BJ (cell line): ENCODE measurements at regions not wholly inside any gene's neighbourhood (a gene's known extent, or its start where the extent isn't known, plus 50 kb on each side); places are given as distances from the start of the nearest gene placed in this dataset.

Experiments used
- CTCF ChIA-PET: fragments of 350-600 bp; formaldehyde crosslinking; extraction: SDS; loops from one replicate; lab custom pipeline; 2021; ENCODE audit warnings: antibody characterized with exemption, inconsistent platforms; lab: Yijun Ruan, JAX
- POLR2A ChIA-PET: fragments of 300-600 bp; sonication (Branson Sonifier 250); formaldehyde crosslinking; extraction: SDS; loops from one replicate; lab custom pipeline; 2021; ENCODE audit warnings: antibody characterized with exemption; lab: Charles Lee
- DNase-seq: peaks from one replicate; pipeline ENCODE4 v3.0.0-alpha.2; 2011; ENCODE audit warnings: low read depth
- H3K27me3 ChIP-seq: 2 replicates; pipeline ENCODE4 v1.6.0; 2011; ENCODE audit warnings: low read length; ENCODE audit not compliant: control insufficient read depth, insufficient read depth
- H3K36me3 ChIP-seq: 2 replicates; pipeline ENCODE4 v1.5.1; 2011; ENCODE audit warnings: low read length; ENCODE audit not compliant: control insufficient read depth, insufficient read depth
- H3K4me3 ChIP-seq: 2 replicates; pipeline ENCODE4 v1.5.1; 2011; ENCODE audit warnings: low read depth, mild to moderate bottlenecking, control low read depth, low read length
- TF ChIP-seq, protein P1 (sequence below): IDR thresholded peaks from 2 replicates; pipeline ENCODE4 v1.5.1; 2011; ENCODE audit warnings: low read depth, mild to moderate bottlenecking, control low read depth, inconsistent platforms, low read length, moderate library complexity; ENCODE audit not compliant: insufficient read depth

DNA sequence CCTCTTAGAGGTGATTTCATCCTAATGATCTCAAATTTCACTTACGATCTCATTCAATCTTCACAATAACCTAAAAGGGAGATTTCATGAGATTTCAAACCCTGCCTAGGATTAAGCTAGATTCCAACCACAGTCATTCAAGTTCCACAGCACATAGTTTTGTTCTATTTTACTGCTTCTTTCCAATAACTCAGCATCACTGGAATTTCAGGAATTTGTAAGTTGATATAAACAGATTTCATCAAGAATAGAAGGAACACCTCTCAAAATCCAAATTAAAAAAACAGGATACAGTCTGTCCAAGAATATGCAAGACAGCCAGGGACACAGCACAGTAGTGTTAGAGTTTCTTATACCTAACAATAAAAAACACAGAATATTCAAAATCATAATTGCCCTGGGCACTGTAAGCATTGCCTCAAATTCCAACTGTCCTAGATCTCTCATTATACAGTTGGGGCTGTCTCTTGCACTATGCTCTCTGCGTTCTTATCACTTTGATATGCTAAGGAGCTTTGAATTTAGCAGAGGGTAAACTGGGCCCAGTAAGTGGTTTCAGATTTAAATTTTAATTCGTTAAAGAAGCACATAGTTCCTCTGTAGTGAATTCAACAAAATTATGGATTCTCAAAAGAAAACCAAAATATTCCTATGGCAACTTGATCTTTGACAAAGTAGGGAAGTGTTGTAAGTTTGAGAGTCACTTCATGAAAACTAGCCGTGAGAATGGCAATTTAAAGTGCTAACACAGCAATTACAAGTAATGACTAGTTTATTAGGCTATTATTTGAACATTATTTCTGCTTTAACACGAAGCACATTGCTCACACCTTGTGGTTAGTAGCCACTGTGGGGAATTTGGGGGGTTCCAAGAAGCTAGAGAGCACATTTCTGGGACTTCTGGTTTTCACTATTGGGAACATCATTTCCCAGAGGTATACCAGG is 478.6 kb upstream of the C9orf72 start:
- DNase-seq, result peak; percentile 44
- TF ChIP-seq, protein P1, sequence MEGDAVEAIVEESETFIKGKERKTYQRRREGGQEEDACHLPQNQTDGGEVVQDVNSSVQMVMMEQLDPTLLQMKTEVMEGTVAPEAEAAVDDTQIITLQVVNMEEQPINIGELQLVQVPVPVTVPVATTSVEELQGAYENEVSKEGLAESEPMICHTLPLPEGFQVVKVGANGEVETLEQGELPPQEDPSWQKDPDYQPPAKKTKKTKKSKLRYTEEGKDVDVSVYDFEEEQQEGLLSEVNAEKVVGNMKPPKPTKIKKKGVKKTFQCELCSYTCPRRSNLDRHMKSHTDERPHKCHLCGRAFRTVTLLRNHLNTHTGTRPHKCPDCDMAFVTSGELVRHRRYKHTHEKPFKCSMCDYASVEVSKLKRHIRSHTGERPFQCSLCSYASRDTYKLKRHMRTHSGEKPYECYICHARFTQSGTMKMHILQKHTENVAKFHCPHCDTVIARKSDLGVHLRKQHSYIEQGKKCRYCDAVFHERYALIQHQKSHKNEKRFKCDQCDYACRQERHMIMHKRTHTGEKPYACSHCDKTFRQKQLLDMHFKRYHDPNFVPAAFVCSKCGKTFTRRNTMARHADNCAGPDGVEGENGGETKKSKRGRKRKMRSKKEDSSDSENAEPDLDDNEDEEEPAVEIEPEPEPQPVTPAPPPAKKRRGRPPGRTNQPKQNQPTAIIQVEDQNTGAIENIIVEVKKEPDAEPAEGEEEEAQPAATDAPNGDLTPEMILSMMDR, result no peak
- ChIA-PET POLR2A (no interaction called here), CTCF (interaction anchor here (0.8 to 1.0 kb wide), 2 partner anchors 14 to 21 kb away, joined by 4 to 5 read pairs; no protein-coding TSS in a partner anchor)
- H3K27me3 ChIP-seq, result no peaks in the 10 kb centered on the region
- H3K36me3 ChIP-seq, result no peaks in the 10 kb centered on the region
- no peak overlapping the region for H3K4me3 ChIP-seq

DNA sequence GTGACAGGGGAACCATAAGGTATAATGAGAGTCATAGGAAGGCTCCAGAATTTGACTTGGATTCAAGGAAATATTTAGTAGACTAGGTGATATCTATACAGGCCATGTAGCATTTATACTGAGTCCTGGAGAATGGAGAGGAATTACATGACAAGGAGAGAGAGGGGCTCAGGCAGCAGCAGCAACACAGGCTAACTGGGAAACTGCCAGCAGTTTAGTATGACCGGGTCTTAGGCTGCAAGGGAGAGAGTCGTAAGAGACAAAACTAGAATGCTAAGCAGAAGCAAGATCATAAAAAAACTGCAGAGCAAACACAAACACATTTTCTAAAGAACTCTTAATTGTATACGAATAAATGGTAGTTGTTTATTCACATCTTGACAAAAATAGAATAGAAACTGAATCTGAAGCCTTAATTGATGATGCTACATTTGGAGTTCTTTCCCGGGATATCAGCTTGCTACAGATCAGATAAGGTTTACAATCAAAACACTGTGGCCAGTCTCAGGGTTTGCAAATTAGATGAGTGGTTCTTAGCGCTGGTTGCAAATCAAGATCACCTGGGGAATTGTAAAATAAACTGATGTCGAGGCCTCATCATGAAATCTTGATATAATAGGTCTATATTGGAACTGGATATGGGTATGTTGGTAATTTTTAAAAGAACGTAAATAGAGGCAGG is 480.0 kb upstream of the C9orf72 start:
- H3K4me3 ChIP-seq, result no peak overlapping the region
- H3K27me3 ChIP-seq, result no peaks in the 10 kb centered on the region
- CTCF ChIA-PET, result no interaction called here
- POLR2A ChIA-PET, result no interaction called here
- no peak for DNase-seq
- H3K36me3 ChIP-seq, result no peaks in the 10 kb centered on the region
- TF ChIP-seq, protein P1, result no peak

DNA sequence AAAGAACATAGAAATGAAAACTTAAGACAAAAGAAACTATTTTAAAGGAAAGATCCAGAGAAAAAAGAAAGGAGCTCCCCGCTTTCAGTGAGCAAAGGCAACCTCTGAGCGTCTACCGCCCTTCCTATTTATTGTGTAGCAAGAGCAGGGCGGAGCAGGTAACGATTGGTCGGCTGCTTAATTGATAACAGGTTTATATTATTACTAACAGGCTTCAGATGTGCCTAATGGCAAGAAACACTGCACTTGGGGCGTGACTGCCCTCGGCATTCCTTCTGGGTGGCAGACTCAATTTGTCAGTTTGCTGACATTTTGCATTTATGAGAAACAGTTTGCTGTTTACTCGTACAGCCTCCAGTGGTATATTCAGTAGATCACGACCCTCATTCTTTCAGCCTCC is 482.7 kb upstream of the C9orf72 start:
- CTCF ChIA-PET, result interaction anchor here (0.8 kb wide), 1 partner anchor 13 kb away, joined by 3 read pairs; no protein-coding TSS in a partner anchor
- no peaks in the 10 kb centered on the region for H3K27me3 ChIP-seq
- peak; percentile 33 for DNase-seq
- H3K36me3 ChIP-seq, result no peaks in the 10 kb centered on the region
- H3K4me3 ChIP-seq, result no peak overlapping the region
- POLR2A ChIA-PET, result no interaction called here
- TF ChIP-seq, protein P1, result no peak

DNA sequence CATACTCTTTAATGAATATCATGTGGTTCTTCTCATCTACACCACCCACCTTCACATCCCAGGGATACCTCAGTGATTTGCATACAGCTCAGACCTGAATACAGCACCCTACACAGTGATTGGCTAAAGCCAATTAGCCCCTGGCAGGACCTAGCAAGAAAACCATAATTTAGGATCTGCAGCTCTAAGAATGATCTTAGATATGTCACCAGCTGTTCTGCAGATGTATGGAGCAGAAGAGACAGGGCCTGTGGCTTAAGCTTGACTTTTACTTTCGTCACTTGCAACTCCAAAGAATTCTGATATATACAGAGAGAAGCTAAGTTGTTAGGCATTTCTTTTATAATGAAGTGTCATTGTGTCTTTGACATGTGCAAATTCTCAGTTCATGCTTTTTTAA is 483.2 kb upstream of the C9orf72 start:
- H3K4me3 ChIP-seq, result no peak overlapping the region
- no peaks in the 10 kb centered on the region for H3K36me3 ChIP-seq
- CTCF ChIA-PET, result interaction anchor here (0.8 kb wide), 1 partner anchor 12 kb away, joined by 3 read pairs; no protein-coding TSS in a partner anchor
- no peaks in the 10 kb centered on the region for H3K27me3 ChIP-seq
- TF ChIP-seq, protein P1, result no peak
- DNase-seq, result peak; percentile 16
- POLR2A ChIA-PET, result no interaction called here

DNA sequence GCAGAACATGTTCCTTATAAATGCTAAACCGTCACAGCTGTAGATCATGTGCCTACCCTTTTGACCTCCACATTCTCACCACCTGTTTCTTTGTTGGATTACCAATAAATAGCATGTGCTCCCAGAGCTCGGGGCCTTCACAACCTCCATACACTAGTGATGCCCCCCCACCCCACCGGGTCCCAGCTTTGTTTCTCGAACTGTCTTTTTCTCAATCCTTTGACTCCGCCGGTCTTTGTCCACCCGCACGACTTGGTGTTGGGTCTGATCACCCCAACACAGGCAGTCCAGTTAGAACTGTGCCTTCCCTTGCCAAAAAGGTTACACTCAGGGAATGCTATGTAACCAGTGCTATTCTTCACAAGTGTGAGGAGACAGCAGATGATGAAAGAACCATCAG is 485.9 kb upstream of the C9orf72 start:
- no peaks in the 10 kb centered on the region for H3K27me3 ChIP-seq
- DNase-seq, result no peak
- no peaks in the 10 kb centered on the region for H3K36me3 ChIP-seq
- CTCF ChIA-PET, result interaction anchor here (1.2 kb wide), 1 partner anchor 13 kb away, joined by 3 read pairs; no protein-coding TSS in a partner anchor
- H3K4me3 ChIP-seq, result no peak overlapping the region
- TF ChIP-seq, protein P1, result no peak
- POLR2A ChIA-PET, result no interaction called here
